ENCODE measurements at regions not wholly inside any gene's neighbourhood (a gene's known extent, or its start where the extent isn't known, plus 50 kb on each side); places are given as distances from the start of the nearest gene placed in this dataset.

DNA sequence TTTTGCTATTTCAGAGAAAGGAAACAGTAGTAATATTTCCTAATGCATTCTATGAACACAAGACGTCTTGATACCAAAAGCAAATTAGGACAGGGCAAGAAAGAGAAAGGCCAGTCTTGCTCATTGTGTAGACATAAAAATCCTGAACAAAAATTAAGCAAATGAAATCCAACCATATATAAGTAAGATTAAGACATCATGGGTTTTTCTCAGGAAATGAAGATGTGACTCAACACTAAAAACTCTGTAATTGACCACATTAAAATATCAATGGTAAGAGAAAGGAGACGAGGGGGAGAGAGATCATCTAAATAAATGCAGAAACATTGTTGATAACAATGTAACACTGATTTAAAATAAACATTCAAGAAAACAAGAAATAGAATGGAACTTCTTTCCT is 205.4 kb downstream of the SOD2 start:
- H3K4me3 Mint-ChIP-seq, result no peak overlapping the region

GRCh38 chr6:159483259-159483658 is 209.8 kb downstream of the SOD2 start:
- peaks cover 13% of the 10 kb centered on the region for H3K27me3 Mint-ChIP-seq (ENCODE audit: low read depth)
- H3K9me3 Mint-ChIP-seq, result peaks cover 5% of the 10 kb centered on the region
- H3K4me1 Mint-ChIP-seq, result no peaks in the 10 kb centered on the region
- no peaks in the 10 kb centered on the region for H3K36me3 Mint-ChIP-seq (ENCODE audit: low read depth)
- TF ChIP-seq CTCF (conservative IDR thresholded peaks at IDR 0.05), result no peak
- no peak overlapping the region for H3K4me3 Mint-ChIP-seq
- no peak for DNase-seq (ENCODE audit: low read depth, low spot score)
- no peak overlapping the region for H3K27ac Mint-ChIP-seq (ENCODE audit: unreplicated experiment)

More for the DNA sequence above, 205.4 kb downstream of the SOD2 start:
- Mint-ChIP-seq H3K36me3 (ENCODE audit: low read depth) (no peaks in the 10 kb centered on the region), H3K27me3 (ENCODE audit: low read depth) (peaks cover 23% of the 10 kb centered on the region), H3K9me3 (no peaks in the 10 kb centered on the region), H3K27ac (ENCODE audit: unreplicated experiment) (no peak overlapping the region), H3K4me1 (no peaks in the 10 kb centered on the region)
- no peak for DNase-seq (ENCODE audit: low read depth, low spot score)
- no peak for TF ChIP-seq CTCF (conservative IDR thresholded peaks at IDR 0.05)

DNA sequence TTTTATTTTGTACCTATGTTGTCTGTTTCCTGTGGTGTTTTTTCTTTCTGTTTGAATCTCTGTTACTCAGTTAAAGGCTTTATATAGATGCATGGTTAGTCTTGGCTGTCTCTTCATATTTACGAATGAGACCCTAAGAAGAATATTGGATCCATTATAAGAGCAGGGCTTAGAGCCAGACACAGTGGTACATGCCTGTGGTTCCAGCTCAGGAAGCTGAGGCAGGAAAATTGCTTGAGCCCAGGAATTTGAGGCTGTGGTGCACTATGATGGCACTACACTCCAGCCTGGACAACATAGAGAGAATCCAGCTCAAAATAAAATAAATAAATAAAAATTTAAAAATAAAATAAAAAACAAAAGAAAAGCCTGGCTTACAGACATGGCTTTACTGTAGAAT is 211.1 kb downstream of the SOD2 start:
- H3K27me3 Mint-ChIP-seq (ENCODE audit: low read depth), result peaks cover 14% of the 10 kb centered on the region
- no peak for TF ChIP-seq CTCF (conservative IDR thresholded peaks at IDR 0.05)
- no peaks in the 10 kb centered on the region for H3K36me3 Mint-ChIP-seq (ENCODE audit: low read depth)
- no peak overlapping the region for H3K27ac Mint-ChIP-seq (ENCODE audit: unreplicated experiment)
- H3K4me3 Mint-ChIP-seq, result no peak overlapping the region
- DNase-seq (ENCODE audit: low read depth, low spot score), result no peak
- H3K9me3 Mint-ChIP-seq, result peaks cover 5% of the 10 kb centered on the region
- H3K4me1 Mint-ChIP-seq, result no peaks in the 10 kb centered on the region

DNA sequence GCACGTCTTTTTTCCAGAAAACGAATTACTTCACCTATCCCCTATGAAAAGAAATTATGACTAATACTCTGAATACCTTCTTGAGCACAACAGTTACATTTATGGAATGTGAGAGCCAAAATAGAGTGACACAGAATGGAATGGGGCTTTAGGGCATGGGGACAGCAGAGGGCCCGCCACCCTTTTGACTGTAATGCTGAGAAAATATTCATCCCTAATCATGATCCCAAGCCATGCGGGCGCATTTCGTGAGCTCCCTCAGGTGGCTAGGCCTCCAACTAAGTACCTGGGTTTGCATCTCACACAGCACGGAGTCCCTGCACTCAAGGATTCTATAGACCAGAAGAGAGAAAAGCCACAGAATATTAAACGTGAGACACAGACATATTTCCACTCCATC is 212.6 kb downstream of the SOD2 start:
- no peak overlapping the region for H3K4me3 Mint-ChIP-seq
- H3K36me3 Mint-ChIP-seq (ENCODE audit: low read depth), result no peaks in the 10 kb centered on the region
- H3K27ac Mint-ChIP-seq (ENCODE audit: unreplicated experiment), result no peak overlapping the region
- H3K9me3 Mint-ChIP-seq, result peaks cover 5% of the 10 kb centered on the region
- TF ChIP-seq CTCF (conservative IDR thresholded peaks at IDR 0.05), result no peak
- peaks cover 14% of the 10 kb centered on the region for H3K27me3 Mint-ChIP-seq (ENCODE audit: low read depth)
- no peak for DNase-seq (ENCODE audit: low read depth, low spot score)
- no peaks in the 10 kb centered on the region for H3K4me1 Mint-ChIP-seq

DNA sequence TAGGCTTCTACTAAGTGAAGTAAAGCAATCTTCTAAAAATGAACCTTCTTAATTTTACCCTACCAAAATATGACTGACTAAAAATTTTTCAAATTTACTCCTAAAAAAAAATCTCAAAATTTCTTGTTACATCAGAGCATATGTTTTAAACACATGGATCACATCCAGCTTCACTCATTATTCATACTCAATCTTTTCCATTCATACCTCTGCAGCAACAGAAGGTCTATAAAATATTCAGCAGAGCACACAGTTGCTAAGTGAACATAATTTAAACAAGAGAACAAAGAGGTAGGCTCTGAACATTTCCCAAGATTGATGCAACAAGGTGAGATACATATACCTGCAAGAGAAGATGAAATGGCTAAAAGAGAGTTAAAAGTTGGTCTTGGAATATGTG is 213.9 kb downstream of the SOD2 start:
- H3K4me3 Mint-ChIP-seq, result no peak overlapping the region
- no peak for TF ChIP-seq CTCF (conservative IDR thresholded peaks at IDR 0.05)
- H3K27me3 Mint-ChIP-seq (ENCODE audit: low read depth), result peaks cover 14% of the 10 kb centered on the region
- no peaks in the 10 kb centered on the region for H3K4me1 Mint-ChIP-seq
- H3K27ac Mint-ChIP-seq (ENCODE audit: unreplicated experiment), result no peak overlapping the region
- H3K36me3 Mint-ChIP-seq (ENCODE audit: low read depth), result no peaks in the 10 kb centered on the region
- DNase-seq (ENCODE audit: low read depth, low spot score), result no peak
- peaks cover 5% of the 10 kb centered on the region for H3K9me3 Mint-ChIP-seq

Measured in neural crest cell (in vitro differentiated cells).